Stimulated activated CD4-positive, alpha-beta T cell treated with anti-CD3 and anti-CD28 coated beads, Interleukin-12 subunit alpha, Interleukin-12 subunit beta, amount 100 ng/mL, for 48 hours (primary cell): ENCODE measurements at regions not wholly inside any gene's neighbourhood (a gene's known extent, or its start where the extent isn't known, plus 50 kb on each side); places are given as distances from the start of the nearest gene placed in this dataset.
"Not testable (repeated sequence)": the region's sequence is repeated elsewhere in the genome, so short reads cannot be mapped to it uniquely, and the experiment has no call there.

ENCODE experiments used
- DNase-seq, 3 donors: peaks; one replicate each; pipeline ENCODE4 v3.0.0-alpha.2; 2020; ENCODE audit warnings: low read depth in 2 of 3, low spot score in 1 of 3

DNA sequence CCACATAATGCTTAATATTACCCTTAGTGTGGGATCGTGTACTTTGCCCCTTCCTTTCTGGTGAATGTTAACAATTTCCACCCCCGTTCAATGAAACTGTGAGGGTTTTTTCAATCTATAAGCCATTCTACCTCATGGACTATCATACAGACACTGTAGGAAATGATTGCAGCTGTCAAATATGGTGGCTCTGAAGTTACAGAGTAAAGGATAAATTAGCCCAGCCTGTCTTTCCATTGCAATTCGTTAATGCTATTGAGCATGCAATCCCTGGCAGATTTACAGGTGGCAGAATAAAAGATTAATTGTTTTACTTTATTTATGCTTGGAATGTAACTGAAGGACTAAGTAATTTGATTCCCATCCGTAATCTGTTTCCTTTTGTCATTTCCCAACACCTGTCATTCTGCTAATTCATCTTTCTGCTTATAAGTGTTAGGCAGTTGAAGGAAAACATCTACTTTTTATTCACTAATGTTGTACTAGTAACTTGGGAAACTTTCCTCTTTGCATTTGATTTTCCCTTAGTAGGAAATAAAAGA lies 1211.6 kb upstream of the LRRN3 start:
- no peak for DNase-seq

DNA sequence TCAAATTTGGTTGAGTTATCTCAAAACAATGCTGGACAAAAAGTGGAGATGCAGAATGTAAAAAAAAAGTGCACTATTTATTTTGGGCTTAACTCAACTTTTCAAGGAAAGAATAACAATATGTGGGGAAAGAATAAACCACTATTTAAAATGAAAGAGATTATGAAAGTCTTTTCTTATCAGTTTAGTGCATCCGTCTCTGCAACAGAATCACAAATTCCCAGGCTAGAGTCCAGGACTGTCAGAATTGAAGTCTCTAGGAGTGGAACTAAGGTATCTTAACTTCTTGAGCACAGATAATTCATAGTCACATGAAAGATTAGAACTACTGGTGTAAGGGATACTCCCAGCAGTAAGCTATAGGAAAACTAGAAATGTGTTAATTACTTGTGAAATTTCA lies 1200.3 kb upstream of the LRRN3 start:
- no peak for DNase-seq

- DNase-seq: no peak
Observed at GRCh38 chr7:109893231-109893630, 1197.7 kb upstream of the LRRN3 start.

DNA sequence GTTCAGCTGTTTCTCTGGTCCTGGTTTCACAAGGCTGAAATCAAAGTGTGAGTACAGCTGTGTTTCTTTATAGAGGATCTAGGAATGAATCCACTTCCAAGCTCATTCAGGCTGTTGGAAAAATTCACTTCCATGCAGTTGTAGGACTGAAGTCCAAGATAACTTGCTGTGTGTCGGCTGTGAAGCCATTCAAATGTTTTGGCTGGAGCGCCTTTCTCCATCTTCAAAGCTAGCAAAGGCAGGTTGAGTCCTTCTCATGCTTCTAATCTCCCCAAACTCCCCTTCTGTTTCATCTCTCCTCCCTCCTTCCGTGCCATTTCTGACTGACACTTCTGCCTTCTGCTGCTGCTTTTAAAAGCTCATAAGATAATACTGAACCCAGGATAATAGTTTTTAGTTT lies 1195.4 kb upstream of the LRRN3 start:
- DNase-seq: no peak

- DNase-seq: no peak
Observed at GRCh38 chr7:109901926-109902325, 1189.0 kb upstream of the LRRN3 start.

DNA sequence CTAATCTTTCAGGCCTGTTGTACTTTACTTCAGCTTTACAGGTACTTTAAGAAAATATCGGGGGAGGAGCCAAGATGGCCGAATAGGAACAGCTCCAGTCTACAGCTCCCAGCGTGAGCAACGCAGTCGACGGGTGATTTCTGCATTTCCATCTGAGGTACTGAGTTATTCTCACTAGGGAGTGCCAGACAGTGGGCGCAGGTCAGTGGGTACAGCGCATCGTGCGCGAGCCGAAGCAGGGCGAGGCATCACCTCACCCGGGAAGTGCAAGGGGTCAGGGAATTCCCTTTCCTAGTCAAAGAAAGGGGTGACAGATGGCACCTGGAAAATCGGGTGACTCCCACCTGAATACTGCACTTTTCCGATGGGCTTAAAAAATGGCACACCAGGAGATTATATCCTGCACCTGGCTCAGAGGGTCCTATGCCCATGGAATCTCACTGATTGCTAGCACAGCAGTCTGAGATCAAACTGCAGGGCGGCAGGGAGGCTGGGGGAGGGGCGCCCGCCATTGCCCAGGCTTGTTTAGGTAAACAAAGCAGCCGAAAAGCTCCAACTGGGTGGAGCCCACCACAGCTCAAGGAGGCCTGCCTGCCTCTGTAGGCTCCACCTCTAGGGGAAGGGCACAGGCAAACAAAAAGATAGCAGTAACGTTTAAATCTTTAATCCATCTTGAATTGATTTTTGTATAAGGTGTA lies 1185.4 kb upstream of the LRRN3 start:
- not testable (repeated sequence) for DNase-seq

- no peak for DNase-seq
Observed at GRCh38 chr7:109915670-109916069, 1175.3 kb upstream of the LRRN3 start.

DNA sequence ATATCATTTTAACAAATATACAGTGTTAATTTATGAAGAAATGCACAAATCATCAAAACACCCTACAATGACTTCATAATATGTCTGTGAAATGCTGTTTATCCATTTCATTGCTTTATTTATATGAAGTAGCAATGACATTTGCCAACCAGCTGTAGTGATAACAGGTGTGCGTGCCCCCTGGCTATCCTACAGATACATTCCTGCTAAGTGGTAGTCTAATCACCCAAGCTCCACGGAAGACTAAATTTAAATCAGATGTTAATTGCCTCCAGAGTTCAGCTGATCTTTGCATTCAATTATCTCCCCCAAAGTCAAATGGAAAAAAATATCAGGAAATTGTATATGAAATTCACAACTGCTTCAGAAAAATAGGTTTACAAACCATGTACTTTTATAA lies 1164.2 kb upstream of the LRRN3 start:
- DNase-seq: no peak

GRCh38 chr7:109930049-109930448 lies 1160.9 kb upstream of the LRRN3 start:
- no peak for DNase-seq

GRCh38 chr7:109939207-109939606 lies 1151.7 kb upstream of the LRRN3 start:
- DNase-seq: no peak

DNA sequence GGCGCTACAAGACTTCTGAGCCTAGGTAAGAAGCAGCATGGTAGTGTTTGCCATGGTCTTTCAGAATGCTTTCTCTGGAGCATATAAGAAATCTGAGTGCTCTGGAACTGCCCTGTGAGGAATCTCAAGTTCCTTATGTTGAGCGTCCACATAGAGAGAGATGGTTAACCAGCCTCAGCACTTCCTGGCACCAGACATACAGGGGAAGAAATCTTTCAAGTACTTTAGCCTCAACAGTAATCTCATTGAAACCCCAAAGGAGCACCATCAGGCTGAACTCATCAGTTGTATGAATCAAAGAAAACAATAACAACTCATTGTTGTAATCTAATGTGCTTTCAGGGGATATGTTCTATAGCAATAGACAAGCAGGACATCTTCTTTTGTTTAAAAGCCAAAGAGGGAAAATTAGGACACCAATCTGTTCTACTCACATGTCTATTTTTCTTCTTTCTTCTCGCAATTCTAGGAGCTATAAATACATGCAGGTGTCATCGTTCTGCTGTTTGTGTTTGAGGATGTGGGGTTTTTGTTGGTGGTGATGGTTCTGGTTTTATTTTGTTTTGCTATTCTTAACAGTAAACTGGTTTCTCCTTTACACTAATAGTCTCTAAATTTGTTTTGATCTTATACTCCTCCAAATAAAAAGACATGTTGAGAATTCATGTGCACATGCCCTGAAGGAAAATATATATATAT lies 1145.0 kb upstream of the LRRN3 start:
- DNase-seq: no peak

DNA sequence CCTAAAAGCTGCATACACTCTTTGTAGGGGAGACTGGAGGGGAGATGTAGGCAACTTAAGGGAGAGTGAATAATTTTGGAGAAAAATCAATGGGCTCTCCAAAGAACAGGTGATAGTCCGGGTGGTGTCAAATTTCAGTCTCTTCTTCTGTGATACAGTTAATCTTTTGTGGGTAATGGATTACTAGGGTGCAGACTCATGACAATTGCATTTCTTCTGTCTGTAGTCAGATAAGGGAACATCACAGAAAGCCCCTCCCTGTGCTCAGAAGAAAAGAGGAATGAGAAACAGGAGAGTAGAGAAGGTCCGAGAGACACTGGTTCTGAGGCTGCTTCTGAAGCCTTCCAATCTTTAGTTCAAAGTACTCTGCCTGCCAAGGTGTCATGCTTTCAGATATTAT lies 1140.7 kb upstream of the LRRN3 start:
- DNase-seq: no peak

DNA sequence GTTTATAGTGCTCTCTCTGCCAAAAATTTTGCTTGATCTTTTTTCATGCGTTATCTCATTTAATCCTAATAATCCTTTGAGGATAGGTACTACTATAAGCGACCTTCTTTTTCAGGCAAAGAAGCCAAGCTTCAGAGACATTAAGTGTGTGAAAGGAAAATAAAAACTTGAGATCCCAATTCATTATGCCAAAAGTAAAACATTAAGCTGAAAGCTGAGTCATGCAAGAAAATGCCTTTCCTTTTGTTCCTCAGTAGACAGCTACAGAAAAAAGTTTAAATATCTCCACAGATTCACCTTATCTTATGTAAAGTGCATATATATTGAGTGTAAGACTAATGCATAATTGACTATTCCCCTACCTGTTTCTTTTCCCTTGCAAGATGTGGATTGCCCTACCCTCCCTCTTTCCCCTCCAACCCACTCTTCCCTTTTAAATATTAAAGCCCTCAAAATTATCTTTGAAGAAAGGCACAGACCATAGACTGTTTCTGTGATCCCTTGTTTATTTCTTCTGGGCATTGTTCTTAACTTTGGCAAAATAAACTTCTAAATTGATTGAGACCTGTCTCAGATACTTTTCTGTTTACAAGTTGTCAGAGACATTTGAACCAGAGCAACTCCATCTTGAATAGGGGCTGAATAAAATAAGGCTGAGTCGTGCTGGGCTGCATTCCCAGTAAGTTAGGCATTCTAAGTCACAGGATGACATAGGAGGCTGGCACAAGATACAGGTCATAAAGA lies 1139.9 kb upstream of the LRRN3 start:
- no peak for DNase-seq

- DNase-seq: no peak
Observed at GRCh38 chr7:109951565-109951928, 1139.4 kb upstream of the LRRN3 start.

GRCh38 chr7:109955986-109956385 lies 1134.9 kb upstream of the LRRN3 start:
- DNase-seq: no peak

- no peak for DNase-seq
Observed at GRCh38 chr7:109956916-109957315, 1134.0 kb upstream of the LRRN3 start.

- no peak for DNase-seq
Observed at GRCh38 chr7:109963741-109964140, 1127.2 kb upstream of the LRRN3 start.

- DNase-seq: no peak
Observed at GRCh38 chr7:109964780-109965179, 1126.1 kb upstream of the LRRN3 start.

DNA sequence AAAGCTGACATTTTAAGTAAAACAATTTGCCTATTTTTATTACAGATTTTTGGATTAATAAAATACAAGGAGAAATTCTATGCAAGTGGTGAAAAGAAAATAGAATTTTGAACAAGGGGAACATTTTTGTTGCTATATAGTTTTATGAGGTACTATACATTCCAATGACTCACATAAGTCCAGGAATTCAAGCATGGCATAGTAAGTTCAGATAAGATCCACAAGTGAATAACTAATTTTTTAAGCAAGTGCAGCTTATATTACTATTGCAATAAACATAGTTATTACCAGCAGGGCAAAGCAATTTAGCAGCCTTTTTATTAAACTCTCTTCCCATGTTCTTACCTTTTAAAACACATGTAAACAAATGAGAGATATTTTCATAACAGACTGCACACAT lies 1123.5 kb upstream of the LRRN3 start:
- no peak for DNase-seq

DNA sequence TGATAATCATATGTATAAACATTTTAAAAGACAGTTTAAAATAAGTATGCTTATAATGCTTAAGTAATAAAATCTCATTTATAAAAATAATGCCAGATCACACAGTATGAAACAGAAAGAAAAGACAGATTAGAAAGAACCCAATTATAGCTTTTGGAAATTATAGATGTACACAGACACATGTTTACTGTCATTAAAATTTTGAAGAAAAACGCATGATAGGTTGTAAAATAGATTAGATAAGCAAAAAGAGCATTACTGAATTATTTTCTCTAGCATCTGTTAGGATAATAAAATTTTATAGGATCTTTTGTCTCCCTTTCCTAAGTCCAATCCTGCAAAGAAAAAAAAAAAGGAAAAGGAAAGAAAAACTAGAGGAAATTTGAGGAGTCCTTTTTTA lies 1107.3 kb upstream of the LRRN3 start:
- DNase-seq: no peak

GRCh38 chr7:109984729-109985128 lies 1106.2 kb upstream of the LRRN3 start:
- no peak for DNase-seq

DNA sequence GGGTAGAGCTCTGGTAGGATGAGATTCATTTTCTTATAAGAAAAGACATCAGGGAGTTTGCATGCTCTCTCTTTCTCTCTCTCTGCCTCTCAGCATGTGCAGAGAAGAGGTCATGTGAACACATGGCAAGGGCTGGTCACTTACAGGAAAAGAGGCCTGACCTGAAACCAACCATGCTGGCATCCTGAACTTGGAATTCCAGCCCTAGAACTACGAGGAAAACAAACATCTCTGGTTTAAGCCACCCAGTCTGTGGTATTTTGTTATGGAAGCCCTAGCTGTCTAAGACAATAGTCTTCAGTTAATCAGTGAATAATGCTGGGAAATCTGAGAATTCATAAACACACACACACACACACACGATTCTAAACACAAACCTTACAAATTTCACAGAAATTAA lies 1104.2 kb upstream of the LRRN3 start:
- DNase-seq: no peak
